AG04450 (cell line): ENCODE measurements at regions not wholly inside any gene's neighbourhood (a gene's known extent, or its start where the extent isn't known, plus 50 kb on each side); places are given as distances from the start of the nearest gene placed in this dataset.

Experiments used
- CTCF ChIA-PET: fragments of 300-600, 350-600 bp; formaldehyde crosslinking; extraction: SDS; loops from one replicate; lab custom pipeline; 2022; ENCODE audit warnings: antibody characterized with exemption, inconsistent platforms; lab: Charles Lee
- POLR2A ChIA-PET: fragments of 350-600 bp; formaldehyde crosslinking; extraction: SDS; loops from one replicate; lab custom pipeline; 2021; ENCODE audit warnings: antibody characterized with exemption, inconsistent platforms; lab: Yijun Ruan, JAX
- DNase-seq: peaks from one replicate; pipeline ENCODE4 v3.0.0-alpha.2; 2011; ENCODE audit warnings: low read depth, low spot score
- H3K27ac ChIP-seq: one replicate; pipeline ENCODE4 v1.5.1; 2012; ENCODE audit warnings: low read depth, low read length, control low read depth
- H3K27me3 ChIP-seq: one replicate; pipeline ENCODE4 v1.6.0; 2012; ENCODE audit warnings: low read length; ENCODE audit not compliant: control insufficient read depth, insufficient read depth
- H3K4me3 ChIP-seq: 2 replicates; pipeline ENCODE4 v1.5.1; 2011; ENCODE audit warnings: mild to moderate bottlenecking, low read depth, low read length, control low read depth
- H3K9me3 ChIP-seq: 2 replicates; pipeline ENCODE4 v1.5.1; 2012; ENCODE audit warnings: low read length; ENCODE audit not compliant: control insufficient read depth, insufficient read depth
- CTCF ChIP-seq: IDR thresholded peaks from 2 replicates; pipeline ENCODE4 v1.5.1; 2011; ENCODE audit warnings: low read depth, low read length, control low read depth, inconsistent platforms

DNA sequence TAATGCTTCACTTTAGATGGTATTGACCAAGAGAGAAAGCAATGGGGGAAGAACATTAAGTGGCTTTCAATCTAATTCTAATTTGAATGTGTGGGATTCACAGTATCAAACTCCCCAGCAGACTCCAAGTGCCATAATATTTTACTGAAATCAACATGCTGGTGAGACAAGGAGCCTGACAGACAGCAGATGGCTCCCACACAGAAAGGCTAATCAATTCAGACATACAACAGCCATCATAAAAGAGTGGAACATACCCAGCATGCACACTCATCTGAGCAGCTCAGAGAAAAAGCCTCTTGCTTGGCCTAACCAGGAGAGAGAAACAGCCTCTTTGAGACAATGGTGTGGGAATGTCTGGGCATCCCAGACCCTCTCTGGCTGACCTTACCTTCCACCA, 186.5 kb upstream of the SKOR2 start:
- ChIA-PET CTCF (no interaction called here), POLR2A (no interaction called here)
- DNase-seq = no peak
- Histone ChIP-seq H3K9me3 (peaks cover 6% of the 10 kb centered on the region), H3K27ac (no peak overlapping the region), H3K4me3 (no peak overlapping the region), H3K27me3 (no peaks in the 10 kb centered on the region)
- TF ChIP-seq CTCF = no peak

- Histone ChIP-seq H3K27me3 (no peaks in the 10 kb centered on the region), H3K4me3 (no peak overlapping the region), H3K9me3 (peaks cover 6% of the 10 kb centered on the region), H3K27ac (no peak overlapping the region)
- POLR2A ChIA-PET = no interaction called here
- no peak for DNase-seq
- TF ChIP-seq CTCF = no peak
- CTCF ChIA-PET = no interaction called here
These were observed 185.4 kb upstream of the SKOR2 start for GRCh38 chr18:47436871-47437270.

GRCh38 chr18:47434214-47434746, 182.8 kb upstream of the SKOR2 start:
- TF ChIP-seq CTCF = no peak
- H3K27me3 ChIP-seq = no peaks in the 10 kb centered on the region
- H3K27ac ChIP-seq = no peak overlapping the region
- no peak overlapping the region for H3K4me3 ChIP-seq
- peaks cover 10% of the 10 kb centered on the region; the same call in 1 of the 2 replicates for H3K9me3 ChIP-seq
- POLR2A ChIA-PET = no interaction called here
- CTCF ChIA-PET = no interaction called here
- no peak for DNase-seq

DNA sequence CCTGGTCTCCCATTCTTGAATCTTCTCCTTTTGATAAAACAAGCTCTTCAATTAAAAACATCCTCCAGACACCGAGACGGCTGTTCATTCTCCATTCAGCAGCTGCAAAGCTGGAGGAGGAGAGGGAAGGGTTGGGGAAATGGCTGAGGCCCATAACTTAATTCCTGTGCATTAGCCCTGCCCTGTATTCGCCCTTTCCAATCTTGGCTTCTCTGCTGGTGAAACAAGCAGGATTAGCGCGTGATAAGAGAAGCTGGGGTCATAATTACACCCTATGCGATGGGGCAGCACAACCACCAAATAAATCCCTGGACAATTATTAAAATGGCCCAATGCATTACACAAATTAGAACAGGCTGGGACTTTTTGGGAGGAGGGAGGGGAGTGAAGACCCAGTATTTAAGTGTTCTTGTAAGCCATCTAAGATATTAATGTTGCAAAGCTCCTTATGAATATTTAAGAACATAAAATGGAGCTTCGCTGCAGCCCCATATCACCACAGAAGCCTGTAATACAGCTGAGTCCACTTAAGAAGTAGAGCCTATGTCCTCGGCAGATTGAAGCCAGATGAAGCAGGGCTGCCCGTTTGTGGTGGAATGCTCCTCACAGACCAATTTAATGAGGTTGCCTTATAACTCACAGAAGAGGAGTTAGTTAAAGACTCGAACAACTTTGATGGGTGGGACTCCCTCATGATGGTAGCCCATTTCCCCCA, 176.6 kb upstream of the SKOR2 start:
- ChIA-PET POLR2A (no interaction called here), CTCF (no interaction called here)
- no peak for TF ChIP-seq CTCF
- peaks cover 43% of the 10 kb centered on the region; the same call in 1 of the 2 replicates for H3K9me3 ChIP-seq
- no peak overlapping the region for H3K27ac ChIP-seq
- no peak for DNase-seq
- no peaks in the 10 kb centered on the region for H3K27me3 ChIP-seq
- no peak overlapping the region for H3K4me3 ChIP-seq

GRCh38 chr18:47427072-47427471, 175.6 kb upstream of the SKOR2 start:
- Histone ChIP-seq H3K27me3 (no peaks in the 10 kb centered on the region), H3K27ac (no peak overlapping the region), H3K4me3 (no peak overlapping the region), H3K9me3 (peaks cover 43% of the 10 kb centered on the region; the same call in 1 of the 2 replicates)
- CTCF ChIA-PET = no interaction called here
- POLR2A ChIA-PET = no interaction called here
- TF ChIP-seq CTCF = no peak
- no peak for DNase-seq
